AG10803 (cell line): ENCODE measurements at regions not wholly inside any gene's neighbourhood (a gene's known extent, or its start where the extent isn't known, plus 50 kb on each side); places are given as distances from the start of the nearest gene placed in this dataset.
"Not testable (repeated sequence)": the region's sequence is repeated elsewhere in the genome, so short reads cannot be mapped to it uniquely, and the experiment has no call there.

Experiments
- DNase-seq: peaks from one replicate; pipeline ENCODE4 v3.0.0; 2010; ENCODE audit warnings: low read depth
- H3K4me3 ChIP-seq: 2 replicates; pipeline ENCODE4 v1.5.1; 2011; ENCODE audit warnings: mild to moderate bottlenecking, low read length, control low read depth
- TF ChIP-seq, protein P1 (sequence below): conservative IDR thresholded peaks from 2 replicates; pipeline ENCODE4 v1.5.1; 2011; ENCODE audit warnings: mild to moderate bottlenecking, low read length, control low read depth, inconsistent platforms

DNA sequence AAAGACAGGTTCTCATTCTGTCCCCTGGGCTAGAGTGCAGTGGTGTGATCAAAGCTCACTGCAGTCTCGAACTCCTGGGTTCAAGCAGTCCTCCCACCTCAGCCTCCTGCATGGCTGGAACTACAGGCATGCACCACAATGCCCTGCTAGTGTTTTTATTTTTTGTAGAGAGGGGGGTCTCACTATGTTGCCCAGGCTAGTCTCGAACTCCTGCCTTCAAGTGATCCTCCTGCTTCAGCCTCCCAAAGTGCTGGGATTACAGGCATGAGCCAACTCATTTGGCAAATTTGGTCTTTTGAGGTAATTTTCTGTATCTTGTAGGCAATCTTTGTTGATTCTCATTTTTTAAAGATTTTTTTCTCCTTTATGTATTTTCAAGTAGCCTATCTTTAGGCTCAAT, 205.7 kb downstream of the ZIC5 start:
- no peak for DNase-seq
- TF ChIP-seq, protein P1, sequence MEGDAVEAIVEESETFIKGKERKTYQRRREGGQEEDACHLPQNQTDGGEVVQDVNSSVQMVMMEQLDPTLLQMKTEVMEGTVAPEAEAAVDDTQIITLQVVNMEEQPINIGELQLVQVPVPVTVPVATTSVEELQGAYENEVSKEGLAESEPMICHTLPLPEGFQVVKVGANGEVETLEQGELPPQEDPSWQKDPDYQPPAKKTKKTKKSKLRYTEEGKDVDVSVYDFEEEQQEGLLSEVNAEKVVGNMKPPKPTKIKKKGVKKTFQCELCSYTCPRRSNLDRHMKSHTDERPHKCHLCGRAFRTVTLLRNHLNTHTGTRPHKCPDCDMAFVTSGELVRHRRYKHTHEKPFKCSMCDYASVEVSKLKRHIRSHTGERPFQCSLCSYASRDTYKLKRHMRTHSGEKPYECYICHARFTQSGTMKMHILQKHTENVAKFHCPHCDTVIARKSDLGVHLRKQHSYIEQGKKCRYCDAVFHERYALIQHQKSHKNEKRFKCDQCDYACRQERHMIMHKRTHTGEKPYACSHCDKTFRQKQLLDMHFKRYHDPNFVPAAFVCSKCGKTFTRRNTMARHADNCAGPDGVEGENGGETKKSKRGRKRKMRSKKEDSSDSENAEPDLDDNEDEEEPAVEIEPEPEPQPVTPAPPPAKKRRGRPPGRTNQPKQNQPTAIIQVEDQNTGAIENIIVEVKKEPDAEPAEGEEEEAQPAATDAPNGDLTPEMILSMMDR = no peak
- no peak overlapping the region for H3K4me3 ChIP-seq

DNA sequence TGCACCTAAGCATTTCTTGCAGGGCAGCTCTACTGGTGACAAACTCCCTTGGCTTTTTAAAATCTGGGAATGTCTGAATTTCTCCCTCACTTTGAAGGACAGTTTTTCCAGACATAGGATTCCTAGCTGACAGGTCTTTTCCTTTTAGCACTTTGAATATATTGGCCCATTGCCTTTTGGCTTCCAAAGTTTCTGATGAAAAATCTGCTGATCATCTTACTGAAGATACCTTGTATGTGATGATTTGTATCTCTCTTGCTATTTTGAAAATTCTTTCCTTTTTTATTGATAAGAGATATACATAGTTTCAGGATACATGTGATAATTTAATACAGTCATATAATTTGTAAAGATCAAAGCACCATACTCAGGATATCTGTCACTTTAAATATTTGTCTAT, 211.1 kb downstream of the ZIC5 start:
- TF ChIP-seq, protein P1 = no peak
- no peak overlapping the region for H3K4me3 ChIP-seq
- DNase-seq = no peak

DNA sequence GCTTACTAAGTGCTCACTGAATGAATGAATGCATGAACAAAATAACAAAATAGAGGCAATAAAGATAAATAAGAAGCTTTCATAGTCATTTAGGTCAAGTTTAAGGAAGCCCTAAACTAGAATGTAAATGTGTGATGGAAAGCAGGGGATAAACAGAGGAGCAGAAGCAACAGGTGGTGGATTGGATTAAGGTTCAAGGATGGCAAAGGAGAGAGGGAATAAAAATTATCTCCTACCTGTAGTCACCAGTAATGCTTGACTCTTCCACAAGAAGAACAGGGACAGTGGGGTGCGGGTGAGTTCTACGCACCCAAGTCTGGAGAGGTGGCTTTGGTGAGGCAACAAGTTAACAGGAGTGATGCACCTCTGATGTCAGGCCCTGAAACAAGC, 212.4 kb downstream of the ZIC5 start:
- no peak for DNase-seq
- TF ChIP-seq, protein P1 = no peak
- no peak overlapping the region for H3K4me3 ChIP-seq

DNA sequence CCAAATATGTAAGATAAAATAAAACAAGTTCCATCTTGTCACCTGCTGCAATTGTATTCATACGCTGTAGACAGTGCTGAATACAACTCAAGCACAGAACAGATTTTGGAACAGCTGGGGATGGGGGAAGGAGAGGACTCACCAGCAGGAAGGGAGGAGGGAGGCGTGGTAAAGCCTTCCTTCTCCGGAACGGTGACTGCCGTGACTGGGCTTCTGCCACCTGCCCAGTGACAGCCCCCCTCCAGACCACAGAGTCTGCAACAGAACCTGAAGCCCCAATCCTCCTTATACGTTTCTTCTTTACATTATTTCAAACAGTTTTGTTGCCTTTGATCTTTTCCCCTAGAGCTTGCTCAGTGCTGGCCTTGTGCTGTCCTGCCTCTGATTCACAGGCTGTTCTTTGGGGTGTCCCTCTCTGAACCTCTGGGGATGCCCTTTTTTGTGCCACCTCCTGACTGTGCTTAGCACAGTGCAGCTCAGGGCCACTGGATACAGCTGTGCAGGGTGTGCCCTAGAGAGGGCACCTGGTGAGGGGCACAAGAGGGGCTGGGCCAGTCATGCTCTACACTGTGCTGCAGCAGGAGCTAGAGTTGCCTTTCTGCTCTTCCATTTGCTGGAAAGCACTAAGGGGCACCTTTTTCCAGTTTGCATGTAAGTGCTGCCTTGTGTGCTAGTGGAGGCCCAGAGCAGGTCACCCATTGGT, 213.0 kb downstream of the ZIC5 start:
- no peak overlapping the region for H3K4me3 ChIP-seq
- TF ChIP-seq, protein P1 = no peak
- DNase-seq = no peak

DNA sequence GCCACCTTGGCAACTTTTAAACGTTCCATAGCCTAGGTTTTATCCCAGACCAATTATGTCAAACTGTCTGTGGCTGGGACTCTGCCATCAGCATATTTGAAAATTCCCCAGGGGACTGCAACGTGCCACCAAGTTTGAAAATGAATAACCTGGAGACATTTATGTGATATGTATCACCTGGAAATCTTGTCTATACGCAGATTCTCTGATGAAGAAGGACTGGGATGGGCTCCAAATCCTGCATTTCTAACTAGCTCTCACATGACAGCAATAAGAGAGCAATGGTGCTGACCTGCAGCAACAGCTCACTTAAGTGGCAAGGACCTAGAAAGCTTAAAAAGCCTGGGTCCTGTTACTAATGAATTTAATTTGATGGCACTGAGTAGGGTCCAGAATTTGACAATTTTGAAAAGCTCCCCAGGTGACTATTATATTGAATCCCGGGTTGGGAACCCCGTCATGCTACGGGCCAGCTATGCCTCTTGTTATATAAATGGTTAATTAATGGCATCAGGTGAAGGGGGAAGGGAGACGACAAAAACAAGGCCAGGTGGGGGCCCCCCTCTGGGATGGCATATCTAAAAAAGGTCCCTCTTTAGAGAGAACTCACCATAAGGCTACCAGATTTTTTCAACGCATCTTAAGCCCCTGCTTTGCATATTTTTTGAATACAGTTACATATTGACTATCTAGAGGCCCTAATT, 213.7 kb downstream of the ZIC5 start:
- no peak overlapping the region for H3K4me3 ChIP-seq
- no peak for DNase-seq
- TF ChIP-seq, protein P1 = no peak

DNA sequence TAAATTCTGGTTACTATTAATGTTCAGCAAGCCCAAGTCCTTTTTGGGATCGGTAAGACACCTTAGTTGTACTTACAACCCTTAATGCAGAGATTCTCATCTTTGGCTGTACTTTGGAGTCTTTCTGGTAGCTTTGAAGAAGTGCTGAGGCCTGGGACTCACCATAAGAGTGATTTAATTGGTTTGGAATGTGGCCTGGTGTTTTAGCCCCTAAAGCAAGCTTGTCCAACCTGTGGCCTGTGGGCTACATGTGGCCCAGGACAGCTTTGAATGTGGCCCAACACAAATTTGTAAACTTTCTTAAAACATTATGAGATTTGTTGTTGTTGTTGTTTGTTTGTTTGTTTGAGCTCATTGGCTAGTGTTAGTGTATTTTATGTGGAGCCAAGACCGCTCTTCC, 215.3 kb downstream of the ZIC5 start:
- DNase-seq = no peak

DNA sequence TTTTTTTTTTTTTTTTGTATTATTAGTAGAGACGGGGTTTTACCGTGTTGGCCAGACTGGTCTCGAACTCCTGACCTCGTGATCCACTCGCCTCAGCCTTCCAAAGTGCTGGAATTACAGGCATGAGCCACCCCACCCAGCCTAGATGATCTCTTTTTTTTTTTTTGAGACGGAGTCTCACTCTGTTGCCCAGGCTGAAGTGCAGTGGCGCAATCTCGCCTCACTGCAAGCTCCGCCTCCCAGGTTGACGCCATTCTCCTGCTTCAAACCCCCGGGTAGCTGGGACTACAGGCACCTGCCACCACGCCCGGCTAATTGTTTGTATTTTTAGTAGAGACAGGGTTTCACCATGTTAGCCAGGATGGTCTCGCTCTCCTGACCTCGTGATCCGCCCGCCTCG, 216.8 kb downstream of the ZIC5 start:
- not testable (repeated sequence) for DNase-seq

More for the DNA sequence above, 215.3 kb downstream of the ZIC5 start:
- no peak overlapping the region for H3K4me3 ChIP-seq
- TF ChIP-seq, protein P1 = no peak

More for the DNA sequence above, 216.8 kb downstream of the ZIC5 start:
- not testable (repeated sequence) for H3K4me3 ChIP-seq
